Stimulated activated CD4-positive, alpha-beta T cell treated with anti-CD3 and anti-CD28 coated beads, Interleukin-15, amount 100 ng/mL, for 1 hour (primary cell): ENCODE measurements at regions not wholly inside any gene's neighbourhood (a gene's known extent, or its start where the extent isn't known, plus 50 kb on each side); places are given as distances from the start of the nearest gene placed in this dataset.
A peak's percentile ranks its signal among the peaks of the same experiment; 100 is the strongest.
"Not testable (repeated sequence)": the region's sequence is repeated elsewhere in the genome, so short reads cannot be mapped to it uniquely, and the experiment has no call there.

ENCODE experiments used
- DNase-seq, 2 donors: peaks; one replicate each; pipeline ENCODE4 v3.0.0-alpha.2; 2020; ENCODE audit warnings: low read depth in 1 of 2, low spot score in 1 of 2

- no peak for DNase-seq
Measured at GRCh38 chr7:136130511-136131303, 153.5 kb upstream of the MTPN start.

GRCh38 chr7:136128050-136128449, 150.9 kb upstream of the MTPN start:
- DNase-seq: no peak

- DNase-seq: no peak
Measured at GRCh38 chr7:136123352-136123751, 146.2 kb upstream of the MTPN start.

- DNase-seq: no peak
Measured at GRCh38 chr7:136122026-136122425, 144.9 kb upstream of the MTPN start.

- no peak for DNase-seq
Measured at GRCh38 chr7:136117539-136117938, 140.4 kb upstream of the MTPN start.

- DNase-seq: no peak
Measured at GRCh38 chr7:136116186-136116585, 139.0 kb upstream of the MTPN start.

GRCh38 chr7:136114966-136115762, 138.0 kb upstream of the MTPN start:
- peak in 1 of 2 donors; percentile 8 for DNase-seq

- DNase-seq: not testable (repeated sequence)
Measured at GRCh38 chr7:136114467-136114866, 137.3 kb upstream of the MTPN start.

- not testable (repeated sequence) for DNase-seq
Measured at GRCh38 chr7:136109037-136109436, 131.9 kb upstream of the MTPN start.

GRCh38 chr7:136105191-136105590, 128.0 kb upstream of the MTPN start:
- DNase-seq: no peak

- no peak for DNase-seq
Measured at GRCh38 chr7:136104269-136104603, 127.1 kb upstream of the MTPN start.

GRCh38 chr7:136103545-136104268, 126.5 kb upstream of the MTPN start:
- DNase-seq: no peak

- DNase-seq: no peak
Measured at GRCh38 chr7:136102881-136103280, 125.7 kb upstream of the MTPN start.

GRCh38 chr7:136092714-136093113, 115.6 kb upstream of the MTPN start:
- not testable (repeated sequence) for DNase-seq

- no peak for DNase-seq
Measured at GRCh38 chr7:136087881-136088280, 110.7 kb upstream of the MTPN start.

GRCh38 chr7:136086712-136087111, 109.6 kb upstream of the MTPN start:
- DNase-seq: no peak

- no peak for DNase-seq
Measured at GRCh38 chr7:136079934-136080333, 102.8 kb upstream of the MTPN start.

- DNase-seq: no peak
Measured at GRCh38 chr7:136079478-136079892, 102.3 kb upstream of the MTPN start.

- DNase-seq: no peak
Measured at GRCh38 chr7:136079066-136079465, 101.9 kb upstream of the MTPN start.

- no peak for DNase-seq
Measured at GRCh38 chr7:136078630-136079029, 101.5 kb upstream of the MTPN start.

GRCh38 chr7:136076954-136077353, 99.8 kb upstream of the MTPN start:
- no peak for DNase-seq

GRCh38 chr7:136074843-136075242, 97.7 kb upstream of the MTPN start:
- DNase-seq: no peak
